HG03064 (cell line): ENCODE measurements at regions not wholly inside any gene's neighbourhood (a gene's known extent, or its start where the extent isn't known, plus 50 kb on each side); places are given as distances from the start of the nearest gene placed in this dataset.
"Not testable (repeated sequence)": the region's sequence is repeated elsewhere in the genome, so short reads cannot be mapped to it uniquely, and the experiment has no call there.

ENCODE experiments used
- ATAC-seq: cut with Tn5 transposase; IDR thresholded peaks from one replicate; pipeline ENCODE4 v1.9.1; 2021; ENCODE audit warnings: low read depth; ENCODE audit not compliant: unreplicated experiment

GRCh38 chr12:17370621-17371020, 719.4 kb downstream of the RERGL start:
- no peak for ATAC-seq

GRCh38 chr12:17369556-17369955, 720.4 kb downstream of the RERGL start:
- no peak for ATAC-seq

GRCh38 chr12:17361224-17361623, 728.8 kb downstream of the RERGL start:
- ATAC-seq, result no peak

- ATAC-seq, result no peak
Measured at GRCh38 chr12:17358835-17359234, 731.2 kb downstream of the RERGL start.

- ATAC-seq, result no peak
Measured at GRCh38 chr12:17357396-17357795, 732.6 kb downstream of the RERGL start.

GRCh38 chr12:17352164-17352563, 737.8 kb downstream of the RERGL start:
- ATAC-seq, result no peak

- no peak for ATAC-seq
Measured at GRCh38 chr12:17348311-17348710, 741.7 kb downstream of the RERGL start.

- ATAC-seq, result no peak
Measured at GRCh38 chr12:17344649-17345048, 738.7 kb upstream of the LMO3 start.

- ATAC-seq, result no peak
Measured at GRCh38 chr12:17342381-17342961, 736.5 kb upstream of the LMO3 start.

- ATAC-seq, result no peak
Measured at GRCh38 chr12:17335487-17335886, 729.5 kb upstream of the LMO3 start.

GRCh38 chr12:17334784-17335183, 728.8 kb upstream of the LMO3 start:
- ATAC-seq, result no peak

- ATAC-seq, result no peak
Measured at GRCh38 chr12:17333287-17333686, 727.3 kb upstream of the LMO3 start.

- ATAC-seq, result no peak
Measured at GRCh38 chr12:17326649-17327048, 720.7 kb upstream of the LMO3 start.

- ATAC-seq, result no peak
Measured at GRCh38 chr12:17322090-17322489, 716.1 kb upstream of the LMO3 start.

GRCh38 chr12:17304503-17305347, 698.8 kb upstream of the LMO3 start:
- ATAC-seq, result no peak

- no peak for ATAC-seq
Measured at GRCh38 chr12:17302001-17302400, 696.0 kb upstream of the LMO3 start.

GRCh38 chr12:17301544-17301943, 695.6 kb upstream of the LMO3 start:
- ATAC-seq, result no peak

GRCh38 chr12:17296882-17297281, 690.9 kb upstream of the LMO3 start:
- ATAC-seq, result no peak

- no peak for ATAC-seq
Measured at GRCh38 chr12:17286874-17287273, 680.9 kb upstream of the LMO3 start.

- ATAC-seq, result no peak
Measured at GRCh38 chr12:17284873-17285272, 678.9 kb upstream of the LMO3 start.

- ATAC-seq, result no peak
Measured at GRCh38 chr12:17283563-17283962, 677.6 kb upstream of the LMO3 start.

- not testable (repeated sequence) for ATAC-seq
Measured at GRCh38 chr12:17282169-17282568, 676.2 kb upstream of the LMO3 start.
